Left lung (tissue), 4 donors: ENCODE measurements at regions not wholly inside any gene's neighbourhood (a gene's known extent, or its start where the extent isn't known, plus 50 kb on each side); places are given as distances from the start of the nearest gene placed in this dataset.

Source experiments
- ATAC-seq: fragments of 200-7000 bp; cut with Tn5 transposase; one replicate; pipeline ENCODE4 v1.9.1; 2020; ENCODE audit warnings: moderate library complexity
- DNase-seq, 4 donors: peaks; one replicate each; pipeline ENCODE4 v3.0.0-alpha.2; 2013 to 2020
- H3K27ac ChIP-seq, 2 donors: fragments of 200-600 bp; sonication (generic) in 1 of 2; one replicate each; pipeline versions ENCODE4 v1.5.0 to v1.8.0; 2020 to 2021
- H3K27me3 ChIP-seq, 2 donors: fragments of 200-600 bp; sonication (generic) in 1 of 2; one replicate each; pipeline versions ENCODE4 v1.5.0 to v1.8.0; 2020 to 2021
- H3K36me3 ChIP-seq, 2 donors: fragments of 200-600 bp; sonication (generic) in 1 of 2; one replicate each; pipeline versions ENCODE4 v1.5.0 to v1.8.0; 2020 to 2021
- H3K4me1 ChIP-seq, 2 donors: fragments of 200-600 bp; one replicate each; pipeline ENCODE4 v1.8.0; 2021
- H3K4me3 ChIP-seq, 2 donors: fragments of 200-600 bp; sonication (generic) in 1 of 2; one replicate each; pipeline versions ENCODE4 v1.5.0 to v1.8.0; 2020 to 2021; ENCODE audit warnings: mild to moderate bottlenecking in 1 of 2
- H3K9me3 ChIP-seq, 2 donors: fragments of 200-600 bp; sonication (generic) in 1 of 2; one replicate each; pipeline versions ENCODE4 v1.5.0 to v1.8.0; 2020 to 2021
- CTCF ChIP-seq, 2 donors: fragments of 200-600 bp; sonication (generic) in 1 of 2; IDR thresholded peaks; one replicate each; pipeline versions ENCODE4 v1.5.0 to v1.8.0; 2021; ENCODE audit warnings: antibody characterized with exemption in 2 of 2
- intact Hi-C, 2 donors: fragments of 100-400 bp; cut with DNase I; formaldehyde crosslinking; loops; one replicate each; pipeline versions ENCODE4 v1.11.2 to v1.14.2; 2022
- donor health status: DM: no; HTN: yes; CAD: no.
- donor health status: DM: no; HTN: no; CAD: no.

GRCh38 chr12:124174451-124175348 lies 120.2 kb upstream of the RFLNA start:
- ATAC-seq, result peak; percentile 18
- H3K9me3 ChIP-seq, result no peaks in the 10 kb centered on the region
- no peak overlapping the region for H3K27ac ChIP-seq
- no peak overlapping the region for H3K4me3 ChIP-seq
- no peaks in the 10 kb centered on the region for H3K27me3 ChIP-seq
- TF ChIP-seq CTCF (IDR thresholded peaks at IDR 0.05), result no peak
- no peak for DNase-seq
- intact Hi-C loops, result no loop called here
- no peaks in the 10 kb centered on the region for H3K36me3 ChIP-seq
- H3K4me1 ChIP-seq, result no peaks in the 10 kb centered on the region

GRCh38 chr12:124175704-124176103 lies 119.2 kb upstream of the RFLNA start:
- Histone ChIP-seq H3K9me3 (no peaks in the 10 kb centered on the region), H3K27ac (no peak overlapping the region), H3K27me3 (no peaks in the 10 kb centered on the region), H3K4me3 (no peak overlapping the region), H3K36me3 (no peaks in the 10 kb centered on the region), H3K4me1 (no peaks in the 10 kb centered on the region)
- intact Hi-C loops, result no loop called here
- DNase-seq (no peak), ATAC-seq (no peak)
- TF ChIP-seq CTCF (IDR thresholded peaks at IDR 0.05), result no peak

GRCh38 chr12:124177276-124177950 lies 117.5 kb upstream of the RFLNA start:
- intact Hi-C loops, result no loop called here
- Histone ChIP-seq H3K27ac (no peak overlapping the region), H3K4me3 (no peak overlapping the region), H3K27me3 (no peaks in the 10 kb centered on the region), H3K4me1 (no peaks in the 10 kb centered on the region), H3K9me3 (no peaks in the 10 kb centered on the region), H3K36me3 (no peaks in the 10 kb centered on the region)
- no peak for ATAC-seq
- no peak for TF ChIP-seq CTCF (IDR thresholded peaks at IDR 0.05)
- DNase-seq, result no peak

GRCh38 chr12:124177951-124178316 lies 117.0 kb upstream of the RFLNA start:
- no peak overlapping the region for H3K27ac ChIP-seq
- no peaks in the 10 kb centered on the region for H3K9me3 ChIP-seq
- DNase-seq, result no peak
- no peak for ATAC-seq
- H3K4me3 ChIP-seq, result no peak overlapping the region
- no peak for TF ChIP-seq CTCF (IDR thresholded peaks at IDR 0.05)
- H3K4me1 ChIP-seq, result no peaks in the 10 kb centered on the region
- intact Hi-C loops, result no loop called here
- no peaks in the 10 kb centered on the region for H3K27me3 ChIP-seq
- no peaks in the 10 kb centered on the region for H3K36me3 ChIP-seq

GRCh38 chr12:124179936-124180607 lies 114.8 kb upstream of the RFLNA start:
- DNase-seq (no peak), ATAC-seq (no peak)
- intact Hi-C loops, result no loop called here
- H3K4me1 ChIP-seq, result no peaks in the 10 kb centered on the region
- no peak overlapping the region for H3K4me3 ChIP-seq
- no peak for TF ChIP-seq CTCF (IDR thresholded peaks at IDR 0.05)
- no peaks in the 10 kb centered on the region for H3K9me3 ChIP-seq
- H3K36me3 ChIP-seq, result no peaks in the 10 kb centered on the region
- no peak overlapping the region for H3K27ac ChIP-seq
- no peaks in the 10 kb centered on the region for H3K27me3 ChIP-seq
